ENCODE measurements at regions not wholly inside any gene's neighbourhood (a gene's known extent, or its start where the extent isn't known, plus 50 kb on each side); places are given as distances from the start of the nearest gene placed in this dataset.

GRCh38 chr4:18953613-18954012 is 932.1 kb upstream of the LCORL start:
- TF ChIP-seq CTCF (IDR thresholded peaks at IDR 0.05) (no peak), POLR2A (IDR thresholded peaks at IDR 0.05) (no peak)

Data from heart left ventricle (tissue), 13 donors.